H9 (cell line): ENCODE measurements at regions not wholly inside any gene's neighbourhood (a gene's known extent, or its start where the extent isn't known, plus 50 kb on each side); places are given as distances from the start of the nearest gene placed in this dataset.

Experiments
- DNase-seq: peaks from one replicate; pipeline ENCODE4 v3.0.0-alpha.2; 2017
- H2AFZ ChIP-seq: one replicate; pipeline ENCODE4 v1.6.1; 2013; ENCODE audit warnings: mild to moderate bottlenecking, low read length, control low read depth, moderate library complexity
- H2AK5ac ChIP-seq: 2 replicates; pipeline ENCODE4 v1.6.1; 2013; ENCODE audit warnings: low read length, control low read depth, mixed read lengths; ENCODE audit not compliant: insufficient read length
- H2BK120ac ChIP-seq: one replicate; pipeline ENCODE4 v1.6.1; 2013; ENCODE audit warnings: low read depth, mild to moderate bottlenecking, low read length, control low read depth, inconsistent platforms; ENCODE audit not compliant: poor library complexity, severe bottlenecking
- H2BK12ac ChIP-seq: 2 replicates; pipeline ENCODE4 v1.6.1; 2013; ENCODE audit warnings: low read length, control low read depth, mixed read lengths, low read depth; ENCODE audit not compliant: insufficient read length
- H2BK15ac ChIP-seq: 2 replicates; pipeline ENCODE4 v1.6.1; 2013; ENCODE audit warnings: low read depth, low read length, control low read depth
- H2BK20ac ChIP-seq: one replicate; pipeline ENCODE4 v1.6.1; 2013; ENCODE audit warnings: low read depth, mild to moderate bottlenecking, low read length, control low read depth, inconsistent platforms; ENCODE audit not compliant: poor library complexity, severe bottlenecking
- H2BK5ac ChIP-seq: 2 replicates; pipeline ENCODE4 v1.6.1; 2013; ENCODE audit warnings: low read length, control low read depth, mixed read lengths; ENCODE audit not compliant: insufficient read length
- H3K14ac ChIP-seq: 2 replicates; pipeline ENCODE4 v1.6.1; 2013; ENCODE audit warnings: low read length, control low read depth; ENCODE audit not compliant: insufficient read depth
- H3K18ac ChIP-seq: 2 replicates; pipeline ENCODE4 v1.6.1; 2013; ENCODE audit warnings: low read depth, mild to moderate bottlenecking, mixed read lengths, low read length, control low read depth; ENCODE audit not compliant: insufficient read length
- H3K23ac ChIP-seq: 2 replicates; pipeline ENCODE4 v1.6.1; 2013; ENCODE audit warnings: low read length, control low read depth, mixed read lengths, low read depth; ENCODE audit not compliant: insufficient read length
- H3K23me2 ChIP-seq: 2 replicates; pipeline ENCODE4 v1.6.1; 2013; ENCODE audit warnings: low read depth, mild to moderate bottlenecking, mixed read lengths, low read length, control low read depth; ENCODE audit not compliant: insufficient read length, poor library complexity, severe bottlenecking
- H3K27ac ChIP-seq: 2 replicates; pipeline ENCODE4 v1.5.1; 2013; ENCODE audit warnings: low read length, control low read depth, mixed read lengths, low read depth; ENCODE audit not compliant: insufficient read length
- H3K27me3 ChIP-seq: 2 replicates; pipeline ENCODE4 v1.6.1; 2013; ENCODE audit warnings: low read length, control low read depth, inconsistent platforms; ENCODE audit not compliant: insufficient read depth
- H3K4ac ChIP-seq: 2 replicates; pipeline ENCODE4 v1.6.1; 2013; ENCODE audit warnings: low read depth, mild to moderate bottlenecking, control low read depth, inconsistent platforms, low read length, moderate library complexity
- H3K4me1 ChIP-seq: 2 replicates; pipeline ENCODE4 v1.6.1; 2013; ENCODE audit warnings: low read length, control low read depth, inconsistent platforms; ENCODE audit not compliant: insufficient read depth
- H3K4me2 ChIP-seq: 2 replicates; pipeline ENCODE4 v1.6.1; 2013; ENCODE audit warnings: low read length, control low read depth, mixed read lengths; ENCODE audit not compliant: insufficient read length, insufficient read depth
- H3K56ac ChIP-seq: 2 replicates; pipeline ENCODE4 v1.6.1; 2013; ENCODE audit warnings: low read depth, mild to moderate bottlenecking, mixed read lengths, low read length, control low read depth; ENCODE audit not compliant: insufficient read length
- H3K79me1 ChIP-seq: 2 replicates; pipeline ENCODE4 v1.6.1; 2013; ENCODE audit warnings: low read depth, mild to moderate bottlenecking, moderate library complexity, low read length, control low read depth, inconsistent platforms; ENCODE audit not compliant: insufficient read depth, poor library complexity, severe bottlenecking
- H3K79me2 ChIP-seq: 2 replicates; pipeline ENCODE4 v1.6.1; 2013; ENCODE audit warnings: low read length, control low read depth, inconsistent platforms; ENCODE audit not compliant: insufficient read depth
- H3K9ac ChIP-seq: 2 replicates; pipeline ENCODE4 v1.6.1; 2013; ENCODE audit warnings: low read length, control low read depth, mixed read lengths; ENCODE audit not compliant: insufficient read length; ENCODE audit errors: extremely low read depth
- H3K9me3 ChIP-seq: one replicate; pipeline ENCODE4 v1.6.1; 2013; ENCODE audit warnings: low read depth, low read length, inconsistent platforms; ENCODE audit not compliant: control insufficient read depth
- H3T11ph ChIP-seq: one replicate; pipeline ENCODE4 v1.6.1; 2013; ENCODE audit warnings: mild to moderate bottlenecking, low read length, control low read depth, inconsistent platforms
- H4K20me1 ChIP-seq: one replicate; pipeline ENCODE4 v1.6.1; 2013; ENCODE audit not compliant: control insufficient read depth, insufficient read length, insufficient read depth
- H4K5ac ChIP-seq: 2 replicates; pipeline ENCODE4 v1.6.1; 2013; ENCODE audit warnings: low read depth, mild to moderate bottlenecking, mixed read lengths, low read length, control low read depth; ENCODE audit not compliant: insufficient read length
- H4K8ac ChIP-seq: replicated peaks from 2 replicates; pipeline ENCODE4 v1.6.1; 2013; ENCODE audit warnings: low read length, control low read depth, mixed read lengths, low read depth; ENCODE audit not compliant: insufficient read length
- H4K91ac ChIP-seq: 2 replicates; pipeline ENCODE4 v1.6.1; 2013; ENCODE audit warnings: low read depth, mild to moderate bottlenecking, moderate library complexity, mixed read lengths, low read length, control low read depth; ENCODE audit not compliant: insufficient read length
- H3K27ac Mint-ChIP-seq, 3 experiments: 2 replicates in 2 of 3; 3 replicates in 1 of 3; pipeline ENCODE4 v1.8.0; 2020 to 2021; ENCODE audit warnings: mixed read lengths in 3 of 3, mild to moderate bottlenecking in 1 of 3, moderate library complexity in 1 of 3
- H3K27me3 Mint-ChIP-seq: 2 replicates; pipeline ENCODE4 v1.8.0; 2021; ENCODE audit warnings: low read depth, mild to moderate bottlenecking, moderate library complexity, mixed read lengths
- H3K36me3 Mint-ChIP-seq, 3 experiments: 2 replicates in 2 of 3; 3 replicates in 1 of 3; pipeline ENCODE4 v1.8.0; 2020 to 2021; ENCODE audit warnings: low read depth in 3 of 3, mixed read lengths in 3 of 3; ENCODE audit not compliant: insufficient read depth in 1 of 3
- H3K4me1 Mint-ChIP-seq, 2 experiments: 2 replicates each; pipeline ENCODE4 v1.8.0; 2020; ENCODE audit warnings: mixed read lengths in 2 of 2
- H3K4me3 Mint-ChIP-seq, 2 experiments: 2 replicates in 1 of 2; 3 replicates in 1 of 2; pipeline ENCODE4 v1.8.0; 2020 to 2021; ENCODE audit warnings: mild to moderate bottlenecking in 2 of 2, mixed read lengths in 2 of 2, moderate library complexity in 1 of 2
- H3K9me3 Mint-ChIP-seq, 2 experiments: 2 replicates in 1 of 2; 3 replicates in 1 of 2; pipeline ENCODE4 v1.8.0; 2020; ENCODE audit warnings: mild to moderate bottlenecking in 2 of 2, mixed read lengths in 2 of 2, moderate library complexity in 1 of 2
- WGBS: extraction: QIAGEN DNeasy Blood & Tissue Kit; methylation state at CpG from one replicate; pipeline ENCODE4 v1.1.7; 2013; ENCODE audit warnings: missing lambda C conversion rate, low lambda C conversion rate, mixed read lengths; ENCODE audit not compliant: insufficient read length; ENCODE audit errors: extremely low coverage; 5-methylcytosine and 5-hydroxymethylcytosine counted together
- TF ChIP-seq, protein P1 (sequence below): fragments of 200-600 bp; sonication (generic); conservative IDR thresholded peaks from 3 replicates; pipeline ENCODE4 v1.8.0; 2021; ENCODE audit warnings: antibody characterized with exemption, mild to moderate bottlenecking

DNA sequence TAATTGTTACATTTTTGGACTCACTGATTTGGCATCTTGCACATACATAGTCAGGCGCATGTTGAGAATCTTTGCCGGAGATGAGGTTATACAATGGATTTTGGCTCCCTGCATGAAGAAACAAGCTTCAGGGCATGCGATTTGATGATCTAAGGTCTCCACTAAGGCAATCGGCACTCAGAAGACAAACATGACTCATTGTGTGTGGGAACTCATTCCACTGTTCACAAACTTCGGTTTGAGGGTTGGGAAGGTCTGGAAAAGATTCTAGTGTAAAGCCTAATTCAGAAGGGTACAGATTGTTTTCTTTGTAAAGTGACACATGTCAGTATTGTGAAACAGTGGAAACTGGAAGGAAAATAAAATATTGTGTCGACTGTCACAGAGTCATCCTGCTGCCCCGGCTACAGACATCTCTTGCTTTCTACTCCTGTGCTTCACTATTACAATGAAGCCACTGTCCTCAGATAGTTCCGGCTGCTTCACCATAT lies 192.6 kb upstream of the HMGA2 start:
- Histone ChIP-seq H3K4me1 (no peaks in the 10 kb centered on the region), H4K20me1 (no peaks in the 10 kb centered on the region), H2BK15ac (no peak overlapping the region), H4K5ac (no peak overlapping the region), H3K23ac (no peak overlapping the region), H3K27me3 (no peaks in the 10 kb centered on the region), H2AK5ac (no peak overlapping the region), H3K18ac (no peak overlapping the region), H3K4ac (no peak overlapping the region), H3K79me1 (no peaks in the 10 kb centered on the region), H3K9me3 (no peaks in the 10 kb centered on the region), H2BK120ac (no peak overlapping the region), H2BK20ac (no peak overlapping the region), H3K4me2 (no peak overlapping the region), H2BK12ac (no peak overlapping the region), H4K8ac (no peak overlapping the region), H3K9ac (no peak overlapping the region), H2BK5ac (no peak overlapping the region), H2AFZ (no peak overlapping the region), H3K56ac (no peak overlapping the region), H3T11ph (no peak overlapping the region), H3K14ac (no peak overlapping the region), H3K27ac (no peak overlapping the region), H4K91ac (no peak overlapping the region), H3K23me2 (no peaks in the 10 kb centered on the region), H3K79me2 (no peaks in the 10 kb centered on the region)
- TF ChIP-seq, protein P1, sequence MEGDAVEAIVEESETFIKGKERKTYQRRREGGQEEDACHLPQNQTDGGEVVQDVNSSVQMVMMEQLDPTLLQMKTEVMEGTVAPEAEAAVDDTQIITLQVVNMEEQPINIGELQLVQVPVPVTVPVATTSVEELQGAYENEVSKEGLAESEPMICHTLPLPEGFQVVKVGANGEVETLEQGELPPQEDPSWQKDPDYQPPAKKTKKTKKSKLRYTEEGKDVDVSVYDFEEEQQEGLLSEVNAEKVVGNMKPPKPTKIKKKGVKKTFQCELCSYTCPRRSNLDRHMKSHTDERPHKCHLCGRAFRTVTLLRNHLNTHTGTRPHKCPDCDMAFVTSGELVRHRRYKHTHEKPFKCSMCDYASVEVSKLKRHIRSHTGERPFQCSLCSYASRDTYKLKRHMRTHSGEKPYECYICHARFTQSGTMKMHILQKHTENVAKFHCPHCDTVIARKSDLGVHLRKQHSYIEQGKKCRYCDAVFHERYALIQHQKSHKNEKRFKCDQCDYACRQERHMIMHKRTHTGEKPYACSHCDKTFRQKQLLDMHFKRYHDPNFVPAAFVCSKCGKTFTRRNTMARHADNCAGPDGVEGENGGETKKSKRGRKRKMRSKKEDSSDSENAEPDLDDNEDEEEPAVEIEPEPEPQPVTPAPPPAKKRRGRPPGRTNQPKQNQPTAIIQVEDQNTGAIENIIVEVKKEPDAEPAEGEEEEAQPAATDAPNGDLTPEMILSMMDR = no peak
- WGBS = no CpG with 5 or more reads among the region's 8 CpGs
- H3K36me3 Mint-ChIP-seq = no peaks in the 10 kb centered on the region
- H3K4me1 Mint-ChIP-seq = peaks cover 6 to 7% of the 10 kb centered on the region in 2 experiments; a peak in 3 of 4 replicates
- no peaks in the 10 kb centered on the region for H3K27me3 Mint-ChIP-seq
- H3K4me3 Mint-ChIP-seq = no peak overlapping the region
- no peak for DNase-seq
- H3K27ac Mint-ChIP-seq = no peak overlapping the region
- H3K9me3 Mint-ChIP-seq = no peaks in the 10 kb centered on the region
